NCI-H2107 treated with DMSO at 0.1 percent for 48 hours (cell line): ENCODE measurements at regions not wholly inside any gene's neighbourhood (a gene's known extent, or its start where the extent isn't known, plus 50 kb on each side); places are given as distances from the start of the nearest gene placed in this dataset.
"Not testable (repeated sequence)": the region's sequence is repeated elsewhere in the genome, so short reads cannot be mapped to it uniquely, and the experiment has no call there.

Experiments used
- DNase-seq: peaks from one replicate; lab custom pipeline; 2025; ENCODE audit not compliant: unreplicated experiment; lab: John Stamatoyannopoulos, UW

DNA sequence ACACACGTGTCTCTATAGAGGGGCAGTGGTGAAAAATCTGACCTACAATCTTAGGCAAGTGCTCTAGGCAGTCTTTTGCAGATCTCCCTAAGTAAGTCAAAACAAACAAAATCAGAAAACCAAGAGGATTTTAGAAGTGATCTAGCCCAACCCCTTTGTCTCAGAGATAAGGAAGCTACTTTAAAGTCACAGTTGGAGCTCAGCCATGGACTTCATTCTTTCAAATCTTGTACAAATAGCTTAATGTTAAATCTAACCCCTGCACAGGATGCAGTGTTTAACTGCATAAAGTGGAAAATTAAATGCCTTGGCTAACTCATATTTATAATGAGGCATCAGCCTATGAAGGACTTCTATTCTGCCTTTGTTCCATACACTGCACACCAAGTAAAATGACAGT lies 135.1 kb upstream of the RFX3 start:
- DNase-seq = no peak

DNA sequence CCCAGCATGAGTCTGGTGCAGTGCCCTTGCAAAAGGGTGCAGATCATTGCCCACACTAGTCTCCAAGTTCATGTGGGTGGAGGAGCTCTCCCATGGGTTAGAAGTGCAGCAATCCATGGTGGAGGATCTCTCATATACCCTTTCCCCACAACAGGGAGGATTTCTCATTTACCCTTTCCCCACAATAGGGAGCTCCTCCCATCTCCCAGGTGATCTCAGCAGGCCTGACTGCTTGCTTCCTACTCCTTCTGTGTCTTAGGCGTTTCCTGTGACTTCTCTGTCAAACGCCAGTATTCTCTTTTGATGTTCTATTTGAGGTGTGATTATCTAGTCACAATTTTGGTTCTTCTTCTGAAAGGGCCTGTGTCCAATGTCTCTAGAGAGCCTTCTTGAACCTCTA lies 133.8 kb upstream of the RFX3 start:
- no peak for DNase-seq

DNA sequence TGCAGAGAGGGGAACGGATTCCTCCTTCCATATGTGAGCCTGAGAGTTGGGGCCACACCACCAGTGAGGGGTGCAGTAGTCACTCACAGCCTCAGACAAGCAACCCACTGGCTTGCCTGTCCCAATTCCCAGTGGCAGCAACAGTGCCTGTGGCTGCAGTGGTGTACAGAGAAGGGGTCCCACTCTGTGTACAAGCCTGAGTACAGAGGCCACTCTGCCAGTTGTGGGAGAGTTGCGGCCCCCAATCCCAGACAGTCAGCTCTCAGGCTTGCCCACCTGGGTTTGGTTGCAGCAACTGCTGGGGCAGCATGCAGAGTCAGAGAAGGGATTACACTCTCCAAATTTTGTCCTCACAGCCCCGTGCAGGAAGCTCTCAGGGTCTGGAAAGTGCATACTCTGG lies 133.2 kb upstream of the RFX3 start:
- DNase-seq = no peak

DNA sequence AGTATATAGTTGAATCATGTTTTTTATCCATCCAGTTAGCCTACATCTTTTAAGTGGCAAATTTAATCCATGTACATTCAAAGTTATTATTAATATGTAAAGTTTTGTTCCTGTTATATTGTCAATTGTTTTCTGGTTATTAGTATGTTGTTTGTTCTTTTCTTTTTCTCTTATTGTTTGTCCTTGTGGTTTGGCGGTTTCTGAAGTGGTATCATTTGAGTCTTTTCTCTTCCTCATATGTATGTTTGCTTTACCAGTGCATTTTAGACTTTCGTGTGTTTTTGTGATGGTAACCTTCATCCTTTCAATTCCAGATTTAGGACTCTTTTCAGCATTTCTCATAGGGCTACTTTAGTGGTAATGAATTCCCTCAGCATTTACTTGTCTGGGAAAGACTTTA lies 130.4 kb upstream of the RFX3 start:
- no peak for DNase-seq

DNA sequence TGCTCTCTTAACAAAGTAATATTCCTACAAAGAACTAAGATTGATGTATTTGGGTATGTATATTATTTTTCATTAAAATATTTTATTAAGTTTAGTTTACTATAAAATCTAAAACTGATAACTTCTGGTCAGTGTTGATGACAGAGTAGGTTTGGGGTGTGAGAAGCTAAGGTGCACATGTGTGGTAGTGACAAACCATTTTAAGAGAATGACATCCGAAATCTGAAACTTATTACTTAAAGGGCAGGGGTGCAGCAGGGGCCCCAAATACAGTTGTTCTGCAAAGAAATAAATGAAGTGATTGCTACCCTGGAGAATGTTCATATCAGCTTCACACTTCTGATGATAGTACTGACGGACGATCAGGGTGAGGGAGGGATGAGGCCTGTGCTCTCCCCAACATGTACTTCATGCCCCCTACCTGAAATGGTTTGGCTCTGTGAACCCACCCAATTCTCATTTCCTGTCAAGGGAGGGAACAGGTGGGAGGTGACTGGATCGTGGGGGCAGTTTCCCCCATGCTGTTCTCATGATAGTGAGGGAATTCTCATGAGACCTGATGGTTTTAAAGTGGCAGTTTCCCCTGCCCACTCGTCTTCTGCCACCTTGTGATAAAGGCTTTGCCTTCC lies 125.3 kb upstream of the RFX3 start:
- DNase-seq = no peak

DNA sequence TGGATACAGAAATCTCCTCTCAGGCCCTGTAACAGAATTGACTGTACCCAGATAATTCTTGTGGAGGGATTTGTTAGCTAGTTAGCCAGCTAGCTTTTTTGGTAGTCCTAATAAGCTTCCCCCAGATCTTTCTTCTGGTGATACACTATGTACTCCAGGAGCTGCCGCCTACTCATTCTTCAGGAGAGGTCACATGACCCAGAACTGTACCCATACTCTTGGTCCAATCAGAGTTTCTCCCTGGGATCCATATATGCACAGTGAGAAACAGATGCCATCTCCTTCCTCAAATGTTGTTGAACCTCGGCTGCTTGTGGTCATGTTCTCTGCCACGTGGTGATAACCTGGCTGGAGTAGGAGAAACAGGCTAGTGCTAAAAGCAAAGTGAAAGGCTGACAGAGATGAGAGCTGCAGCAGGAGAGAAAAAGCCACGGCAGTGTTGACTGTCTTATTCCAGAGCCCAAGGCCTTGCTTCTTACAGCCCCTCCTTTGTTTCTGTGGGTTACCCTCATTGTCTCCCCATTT lies 123.0 kb upstream of the RFX3 start:
- DNase-seq = no peak

DNA sequence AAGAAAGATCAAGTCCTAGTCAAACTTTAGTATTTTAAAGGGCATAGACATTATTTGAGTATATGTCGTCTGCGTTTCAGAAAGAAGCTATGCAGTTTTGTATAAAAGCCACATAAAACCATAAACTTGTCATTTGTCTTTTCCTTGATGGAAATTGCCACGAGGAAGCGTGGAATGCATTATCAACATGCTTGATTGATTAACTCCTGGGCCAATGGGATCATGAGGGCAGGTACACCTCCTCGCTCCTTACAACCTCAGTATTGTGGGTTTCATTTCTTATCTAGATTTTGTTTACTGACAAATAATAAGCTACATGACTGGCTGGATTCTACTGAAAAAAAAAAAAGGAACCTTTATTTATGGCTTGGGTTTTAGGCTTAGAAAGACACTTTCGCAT lies 122.5 kb upstream of the RFX3 start:
- no peak for DNase-seq

DNA sequence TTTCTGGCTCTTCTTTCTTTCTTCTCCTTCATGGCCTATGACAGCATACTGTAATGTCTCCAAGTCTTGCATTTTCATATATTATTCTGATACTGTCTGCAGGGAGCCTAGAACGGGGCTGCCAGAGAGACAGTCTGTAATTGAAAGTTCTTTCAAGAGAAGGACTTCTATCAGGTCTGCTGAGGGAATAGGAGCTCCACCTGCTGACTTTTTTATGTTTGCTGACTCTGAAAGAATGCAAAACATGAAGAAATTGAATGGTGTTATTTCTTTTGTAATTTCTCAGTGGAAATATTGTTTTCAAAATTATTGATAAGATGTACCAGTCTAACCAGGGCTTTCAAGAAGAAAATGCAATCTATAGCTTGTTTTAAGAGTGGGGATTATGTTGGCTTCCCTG lies 121.9 kb upstream of the RFX3 start:
- no peak for DNase-seq

DNA sequence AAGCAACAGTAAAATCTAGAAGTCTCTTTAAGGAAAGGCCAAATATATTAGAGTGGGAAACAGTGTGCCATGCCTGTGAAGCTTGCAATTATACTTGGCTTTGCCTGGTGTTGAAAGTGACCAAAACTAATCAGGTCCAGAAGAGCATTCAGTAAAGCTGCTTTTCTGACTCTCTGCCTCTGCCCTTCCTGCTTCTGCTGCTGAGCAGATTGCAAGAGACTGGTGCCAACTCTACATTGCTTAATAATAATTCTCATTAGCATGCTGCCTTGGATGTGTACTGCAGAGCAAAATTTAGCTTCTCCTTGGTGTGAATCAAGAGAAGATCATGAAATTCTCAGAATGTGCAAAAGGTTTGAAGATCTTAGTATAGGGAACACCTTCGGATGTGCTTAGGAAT lies 120.4 kb upstream of the RFX3 start:
- no peak for DNase-seq

DNA sequence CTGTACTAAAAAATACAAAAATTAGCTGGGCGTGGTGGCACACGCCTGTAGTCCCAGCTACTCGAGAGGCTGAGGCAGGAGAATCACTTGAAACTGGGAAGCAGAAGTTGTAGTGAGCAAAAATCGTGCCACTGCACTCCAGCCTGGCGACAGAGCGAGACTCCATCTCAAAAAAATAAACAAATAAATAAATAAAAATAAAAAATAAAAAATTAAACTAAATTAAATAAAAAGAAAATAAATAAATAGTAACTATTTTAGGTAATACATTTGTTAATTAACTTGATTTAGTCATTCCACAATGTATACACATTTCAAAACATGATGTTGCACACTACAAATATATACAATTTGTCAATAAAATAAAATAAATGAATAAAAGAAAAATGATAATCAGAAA lies 116.3 kb upstream of the RFX3 start:
- not testable (repeated sequence) for DNase-seq

DNA sequence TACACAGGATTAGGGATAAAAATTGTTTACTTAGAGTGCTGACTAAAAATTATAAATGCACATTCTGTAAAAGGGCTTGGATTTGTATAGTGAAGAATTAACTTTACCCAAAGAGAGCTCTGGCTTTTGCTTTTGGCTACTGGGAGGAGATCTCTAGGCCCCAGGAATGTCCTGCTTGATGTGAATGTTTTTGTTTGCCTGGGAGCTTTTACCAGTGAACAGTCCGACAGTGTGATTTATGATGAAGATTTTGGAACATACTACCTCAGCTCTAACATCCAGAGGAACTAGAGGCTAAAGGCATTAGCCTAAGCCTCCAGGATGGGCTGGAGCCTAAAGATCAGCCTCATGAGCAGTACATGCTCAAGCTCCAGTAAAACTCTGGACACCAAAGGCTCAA lies 103.7 kb upstream of the RFX3 start:
- DNase-seq = no peak

DNA sequence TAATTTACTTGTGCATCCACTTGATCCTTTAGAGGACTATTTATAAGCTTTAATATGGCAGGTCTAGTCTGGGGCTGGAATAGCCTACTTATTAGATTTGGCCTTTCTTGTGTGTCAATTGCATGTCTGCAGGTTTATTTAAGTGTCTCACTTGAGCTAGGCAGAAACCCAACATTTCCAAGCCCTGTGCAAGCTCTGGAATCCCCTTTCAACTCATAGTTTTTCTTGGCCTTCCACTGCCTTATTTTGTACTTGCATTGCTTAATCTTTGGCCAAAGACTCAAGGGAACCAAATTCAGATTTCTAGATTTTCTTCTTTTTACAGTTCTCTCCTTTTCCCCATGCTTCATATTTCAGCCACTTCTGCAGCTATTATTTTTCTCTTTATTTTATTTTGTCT lies 102.4 kb upstream of the RFX3 start:
- no peak for DNase-seq

DNA sequence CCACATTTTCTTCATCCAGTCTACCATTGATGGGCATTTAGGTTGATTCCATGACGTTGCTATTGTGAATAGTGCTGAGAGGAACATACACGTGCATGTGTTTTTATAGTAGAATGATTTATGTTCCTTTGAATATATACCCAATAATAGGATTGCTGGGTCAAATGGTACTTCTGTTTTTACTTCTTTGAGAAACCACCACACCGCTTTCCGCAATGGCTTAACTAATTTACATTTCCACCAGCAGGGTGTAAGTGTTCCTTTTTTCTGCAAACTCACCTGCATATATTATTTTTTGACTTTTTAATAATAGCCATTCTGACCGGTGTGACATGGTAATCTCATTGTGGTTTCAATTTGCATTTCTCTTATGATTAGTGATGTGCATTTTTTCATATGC lies 82.2 kb upstream of the RFX3 start:
- no peak for DNase-seq

DNA sequence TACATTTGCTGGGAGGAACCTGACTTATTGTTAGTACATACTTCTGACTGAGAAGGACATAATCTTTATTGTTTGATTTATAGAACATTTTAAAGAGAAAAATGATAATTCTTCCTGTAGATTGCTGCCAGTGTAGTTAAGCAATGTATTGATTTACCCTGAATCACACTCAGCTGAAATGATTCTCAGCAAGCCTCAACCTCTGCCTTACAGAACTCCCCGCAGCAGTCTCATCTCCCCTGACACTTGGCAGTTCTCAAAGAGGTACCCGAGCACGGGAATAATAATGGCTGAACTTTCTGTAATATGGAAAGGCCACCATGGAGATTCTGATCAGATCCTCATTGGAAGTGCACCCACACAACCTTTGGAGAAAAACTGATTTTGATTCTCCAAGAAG lies 74.9 kb upstream of the RFX3 start:
- DNase-seq = no peak

DNA sequence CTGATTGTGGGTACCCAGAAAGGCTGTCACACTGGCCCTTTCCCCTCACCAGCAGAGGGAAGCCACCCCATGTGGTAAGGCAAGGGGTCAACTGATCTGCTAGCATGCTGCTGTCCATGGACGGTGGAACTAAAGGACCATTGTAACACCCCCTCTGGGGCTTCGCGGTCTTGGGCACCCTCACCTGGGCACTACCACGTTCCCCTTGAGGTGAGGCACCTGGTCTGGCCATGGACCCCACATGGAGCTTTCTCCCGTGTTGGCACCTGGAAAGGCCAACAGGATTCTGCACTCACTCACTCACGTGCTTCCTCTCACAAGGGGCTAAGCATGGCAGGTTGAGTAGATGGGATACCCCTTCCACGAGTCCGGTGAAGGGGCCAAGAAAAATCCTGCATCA lies 72.0 kb upstream of the RFX3 start:
- no peak for DNase-seq

DNA sequence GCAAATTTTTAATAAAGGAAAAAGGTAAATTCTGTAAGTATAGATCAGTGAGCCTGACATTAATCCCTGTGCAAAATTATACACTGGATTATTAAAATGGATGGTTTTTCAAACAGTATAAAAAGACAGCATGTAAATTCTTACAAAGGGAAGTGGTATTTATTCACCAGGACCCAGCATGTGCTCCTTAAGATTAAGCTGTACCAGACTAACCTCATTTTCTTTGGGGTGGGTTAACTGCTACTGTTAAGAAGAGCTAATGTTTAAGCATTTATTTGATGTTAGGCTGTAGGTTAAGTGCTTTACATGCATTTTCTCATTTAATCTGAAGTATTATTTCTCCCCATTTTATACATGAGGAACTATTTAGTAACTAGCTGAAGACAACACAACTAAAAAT lies 60.3 kb upstream of the RFX3 start:
- DNase-seq = no peak

DNA sequence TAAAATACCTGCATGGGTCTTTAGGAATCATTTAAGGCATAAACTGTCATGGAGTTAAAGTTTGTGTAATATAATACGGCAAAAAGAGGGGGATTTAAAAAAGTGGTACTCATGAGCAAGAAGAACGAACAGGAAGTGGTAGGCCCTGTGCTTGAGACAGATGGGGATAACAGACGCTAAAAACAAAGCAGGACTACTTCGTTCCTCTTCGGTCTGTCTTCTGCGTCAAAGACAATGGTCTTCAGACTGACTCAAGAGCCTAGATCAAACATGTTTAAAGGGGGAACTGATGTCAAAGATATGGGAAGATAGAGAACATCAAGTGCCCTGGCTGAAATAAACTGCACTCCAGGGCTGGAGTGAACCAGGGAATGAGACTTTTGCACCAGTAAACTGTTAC lies 59.8 kb upstream of the RFX3 start:
- no peak for DNase-seq

DNA sequence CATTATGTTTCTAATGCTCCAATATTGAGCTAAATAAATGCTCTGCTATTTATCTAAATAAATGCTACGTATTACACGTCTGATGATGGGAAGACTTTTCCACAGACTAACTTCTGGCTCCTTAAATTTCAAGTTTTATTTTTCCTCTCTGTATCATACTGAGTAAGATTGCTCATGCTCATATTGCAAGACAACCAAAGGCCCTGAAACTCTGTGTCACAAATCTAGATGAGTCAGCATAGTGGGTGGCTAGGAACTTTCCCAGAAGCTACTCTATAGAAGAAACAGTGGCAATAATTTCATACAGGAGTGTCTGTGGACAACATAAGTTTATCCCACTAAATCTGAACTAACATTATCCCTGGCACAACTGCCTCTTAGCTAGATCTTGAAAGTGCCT lies 53.0 kb upstream of the RFX3 start:
- DNase-seq = no peak

DNA sequence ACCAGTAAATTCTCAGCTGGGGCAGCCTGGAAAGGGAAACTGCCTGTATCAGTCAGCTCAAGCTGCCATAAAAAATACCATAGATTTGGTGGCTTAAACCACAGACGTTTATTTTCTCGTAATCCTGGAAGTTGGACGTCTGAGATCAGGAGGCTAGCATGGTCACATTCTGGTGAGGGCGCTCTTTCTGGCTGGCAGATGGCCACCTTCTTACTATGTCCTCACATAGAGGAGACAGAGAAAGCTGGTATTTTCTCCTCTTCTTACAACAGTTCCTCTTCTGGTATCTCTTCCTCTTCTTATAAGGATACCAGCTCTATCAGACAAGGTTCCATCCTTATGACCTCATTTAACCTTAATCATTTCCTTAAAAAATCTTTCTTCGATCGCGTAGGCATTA lies 50.5 kb upstream of the RFX3 start:
- no peak for DNase-seq

DNA sequence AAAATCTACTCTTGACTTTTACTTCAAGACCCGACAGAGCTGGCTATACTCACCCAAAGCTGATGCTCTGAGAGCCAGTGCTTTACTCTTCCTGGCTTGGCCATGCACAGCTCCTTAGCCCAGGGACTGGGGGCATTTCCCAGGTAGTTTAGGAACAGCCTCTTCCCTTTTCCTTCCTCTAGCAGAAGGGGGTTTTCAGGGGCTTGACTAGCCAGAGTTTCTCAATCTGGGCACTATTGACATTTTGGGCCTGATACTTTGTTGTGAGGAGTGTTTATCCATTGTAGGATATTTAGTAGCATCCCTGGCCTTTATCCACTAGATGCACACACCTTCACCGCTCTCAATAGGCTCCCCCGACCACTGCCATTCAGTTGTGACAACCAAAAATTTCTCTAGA lies 50.0 kb upstream of the RFX3 start:
- DNase-seq = no peak
